CD14-positive monocyte (primary cell): ENCODE measurements at regions not wholly inside any gene's neighbourhood (a gene's known extent, or its start where the extent isn't known, plus 50 kb on each side); places are given as distances from the start of the nearest gene placed in this dataset.

ENCODE experiments used
- DNase-seq, 3 donors: peaks; one replicate each; pipeline ENCODE4 v3.0.0-alpha.2; 2011 to 2022
- H2AFZ ChIP-seq: 2 replicates; pipeline ENCODE4 v1.6.0; 2012; ENCODE audit warnings: mild to moderate bottlenecking, low read depth, low read length, inconsistent platforms; ENCODE audit not compliant: insufficient read depth, poor library complexity, severe bottlenecking
- H3K27ac ChIP-seq, 2 donors: 1 replicate in 1 of 2; 2 replicates in 1 of 2; pipeline ENCODE4 v1.5.1; 2012 to 2013; ENCODE audit warnings: low read length in 2 of 2, control low read depth in 1 of 2, inconsistent platforms in 1 of 2, low read depth in 1 of 2, mild to moderate bottlenecking in 1 of 2
- H3K27me3 ChIP-seq, 2 donors: one replicate each; pipeline versions ENCODE4 v1.6.0 to v1.6.1; 2011 to 2013; ENCODE audit warnings: low read length in 2 of 2; ENCODE audit not compliant: control insufficient read depth in 2 of 2, insufficient read depth in 2 of 2
- H3K36me3 ChIP-seq, 2 donors: replicated peaks in 1 of 2; 1 replicate in 1 of 2; 2 replicates in 1 of 2; pipeline versions ENCODE4 v1.5.1 to v1.6.1; 2012 to 2013; ENCODE audit warnings: low read length in 2 of 2, control low read depth in 1 of 2, inconsistent platforms in 1 of 2, mild to moderate bottlenecking in 1 of 2; ENCODE audit not compliant: insufficient read depth in 2 of 2, control insufficient read depth in 1 of 2
- H3K4me1 ChIP-seq, 2 donors: 1 replicate in 1 of 2; 2 replicates in 1 of 2; pipeline versions ENCODE4 v1.5.1 to v1.6.1; 2012 to 2013; ENCODE audit warnings: low read length in 2 of 2, control low read depth in 1 of 2, inconsistent platforms in 1 of 2, mild to moderate bottlenecking in 1 of 2, moderate library complexity in 1 of 2; ENCODE audit not compliant: insufficient read depth in 2 of 2, control insufficient read depth in 1 of 2
- H3K4me2 ChIP-seq: replicated peaks from 2 replicates; pipeline ENCODE3; 2012; ENCODE audit warnings: low read length, moderate library complexity, mild to moderate bottlenecking; ENCODE audit not compliant: poor library complexity, severe bottlenecking; ENCODE audit errors: extremely low read depth
- H3K4me3 ChIP-seq, 3 experiments: fragments of 200-600 bp in 1 of 3; sonication (generic) in 1 of 3; replicated peaks in 1 of 3; 1 replicate in 2 of 3; 2 replicates in 1 of 3; pipeline ENCODE4 v1.5.1; 2011 to 2013; ENCODE audit warnings: low read length in 3 of 3, mild to moderate bottlenecking in 3 of 3, control low read depth in 2 of 3, low read depth in 2 of 3, inconsistent platforms in 1 of 3, moderate library complexity in 1 of 3
- H3K79me2 ChIP-seq: 2 replicates; pipeline ENCODE4 v1.6.0; 2012; ENCODE audit warnings: mild to moderate bottlenecking, control low read depth, inconsistent platforms, low read length, moderate library complexity; ENCODE audit not compliant: insufficient read depth
- H3K9ac ChIP-seq: 2 replicates; pipeline ENCODE4 v1.6.0; 2017; ENCODE audit warnings: low read length, mild to moderate bottlenecking; ENCODE audit not compliant: insufficient read depth, poor library complexity, severe bottlenecking
- H3K9me3 ChIP-seq, 2 donors: replicated peaks in 1 of 2; 1 replicate in 1 of 2; 2 replicates in 1 of 2; pipeline versions ENCODE4 v1.5.1 to v1.6.1; 2012 to 2013; ENCODE audit warnings: low read length in 2 of 2, control low read depth in 1 of 2; ENCODE audit not compliant: control insufficient read depth in 1 of 2, insufficient read depth in 1 of 2
- H4K20me1 ChIP-seq: 2 replicates; pipeline ENCODE4 v1.6.0; 2012; ENCODE audit warnings: mild to moderate bottlenecking, low read length, control low read depth, moderate library complexity; ENCODE audit not compliant: insufficient read depth
- H3K27ac Mint-ChIP-seq, 7 donors: one replicate each; pipeline ENCODE4 v1.8.0; 2020; ENCODE audit warnings: mild to moderate bottlenecking in 7 of 7, mixed read lengths in 7 of 7, moderate library complexity in 6 of 7, inconsistent platforms in 2 of 7
- H3K27me3 Mint-ChIP-seq, 3 donors: one replicate each; pipeline ENCODE4 v1.8.0; 2021 to 2022; ENCODE audit warnings: low read depth in 3 of 3, mild to moderate bottlenecking in 3 of 3, mixed read lengths in 3 of 3, moderate library complexity in 3 of 3, inconsistent platforms in 1 of 3
- H3K36me3 Mint-ChIP-seq, 2 donors: one replicate each; pipeline ENCODE4 v1.8.0; 2020; ENCODE audit warnings: mixed read lengths in 2 of 2, inconsistent platforms in 1 of 2, mild to moderate bottlenecking in 1 of 2
- H3K4me1 Mint-ChIP-seq: one replicate; pipeline ENCODE4 v1.8.0; 2020; ENCODE audit warnings: mild to moderate bottlenecking, mixed read lengths
- H3K4me3 Mint-ChIP-seq, 2 donors: one replicate each; pipeline ENCODE4 v1.8.0; 2020; ENCODE audit warnings: mild to moderate bottlenecking in 2 of 2, mixed read lengths in 2 of 2, moderate library complexity in 1 of 2
- H3K9me3 Mint-ChIP-seq, 7 donors: one replicate each; pipeline ENCODE4 v1.8.0; 2020 to 2022; ENCODE audit warnings: mixed read lengths in 7 of 7, mild to moderate bottlenecking in 6 of 7, moderate library complexity in 6 of 7, inconsistent platforms in 2 of 7
- whole genome bisulfite sequencing: methylation state at CpG from one replicate; pipeline ENCODE4 v1.1.5; 2013; ENCODE audit warnings: missing lambda C conversion rate; ENCODE audit not compliant: insufficient coverage; 5-methylcytosine and 5-hydroxymethylcytosine counted together
- intact Hi-C, 2 donors: fragments of 100-400 bp; cut with micrococcal nuclease; formaldehyde crosslinking; loops; one replicate each; pipeline versions ENCODE4 v1.15.0 to v1.15.1; 2023
- TF ChIP-seq, protein P1 (sequence below): fragments of 200-600 bp; IDR thresholded peaks from one replicate; pipeline ENCODE4 v1.8.0; 2022; ENCODE audit warnings: antibody characterized with exemption, mild to moderate bottlenecking

GRCh38 chr2:81505586-81505985, 1201.0 kb upstream of the LRRTM1 start:
- intact Hi-C loops, result no loop called here
- Histone ChIP-seq H3K4me1 (no peaks in the 10 kb centered on the region), H3K4me3 (no peak overlapping the region), H2AFZ (no peak overlapping the region), H3K4me2 (no peak overlapping the region), H3K79me2 (no peaks in the 10 kb centered on the region), H3K27ac (no peak overlapping the region), H4K20me1 (no peaks in the 10 kb centered on the region), H3K27me3 (no peaks in the 10 kb centered on the region), H3K36me3 (no peaks in the 10 kb centered on the region), H3K9ac (no peak overlapping the region), H3K9me3 (peaks cover 0 to 3% of the 10 kb centered on the region in 2 donors)
- H3K4me3 Mint-ChIP-seq, result no peak overlapping the region
- H3K36me3 Mint-ChIP-seq, result no peaks in the 10 kb centered on the region
- H3K27ac Mint-ChIP-seq, result no peak overlapping the region
- TF ChIP-seq, protein P1, sequence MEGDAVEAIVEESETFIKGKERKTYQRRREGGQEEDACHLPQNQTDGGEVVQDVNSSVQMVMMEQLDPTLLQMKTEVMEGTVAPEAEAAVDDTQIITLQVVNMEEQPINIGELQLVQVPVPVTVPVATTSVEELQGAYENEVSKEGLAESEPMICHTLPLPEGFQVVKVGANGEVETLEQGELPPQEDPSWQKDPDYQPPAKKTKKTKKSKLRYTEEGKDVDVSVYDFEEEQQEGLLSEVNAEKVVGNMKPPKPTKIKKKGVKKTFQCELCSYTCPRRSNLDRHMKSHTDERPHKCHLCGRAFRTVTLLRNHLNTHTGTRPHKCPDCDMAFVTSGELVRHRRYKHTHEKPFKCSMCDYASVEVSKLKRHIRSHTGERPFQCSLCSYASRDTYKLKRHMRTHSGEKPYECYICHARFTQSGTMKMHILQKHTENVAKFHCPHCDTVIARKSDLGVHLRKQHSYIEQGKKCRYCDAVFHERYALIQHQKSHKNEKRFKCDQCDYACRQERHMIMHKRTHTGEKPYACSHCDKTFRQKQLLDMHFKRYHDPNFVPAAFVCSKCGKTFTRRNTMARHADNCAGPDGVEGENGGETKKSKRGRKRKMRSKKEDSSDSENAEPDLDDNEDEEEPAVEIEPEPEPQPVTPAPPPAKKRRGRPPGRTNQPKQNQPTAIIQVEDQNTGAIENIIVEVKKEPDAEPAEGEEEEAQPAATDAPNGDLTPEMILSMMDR, result no peak
- H3K27me3 Mint-ChIP-seq, result no peaks in the 10 kb centered on the region
- peaks cover 0 to 4% (median 2%) of the 10 kb centered on the region in 7 donors for H3K9me3 Mint-ChIP-seq
- no peak for DNase-seq
- WGBS, result no CpG with 5 or more reads among the region's 2 CpGs
- H3K4me1 Mint-ChIP-seq, result no peaks in the 10 kb centered on the region

DNA sequence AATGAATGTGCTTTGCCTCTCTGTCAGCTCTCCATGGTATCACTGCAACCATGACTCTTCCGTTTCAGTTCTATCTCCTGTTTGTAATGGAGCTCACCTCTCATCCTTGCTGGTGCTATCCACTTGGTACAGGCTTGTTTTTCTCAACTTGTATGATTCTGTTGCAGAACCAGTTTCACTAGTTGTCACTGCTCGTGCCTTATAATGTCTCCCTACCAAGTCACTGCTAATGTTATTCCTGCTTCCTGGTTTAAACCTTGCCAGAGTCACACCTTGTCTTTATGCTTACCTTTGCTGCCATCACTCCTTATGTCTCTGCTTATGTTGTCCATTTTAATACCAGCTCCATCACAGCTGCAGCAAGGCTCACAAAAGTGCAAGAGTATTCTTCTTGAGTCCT, 1191.0 kb upstream of the LRRTM1 start:
- H3K4me1 ChIP-seq, result no peaks in the 10 kb centered on the region
- H2AFZ ChIP-seq, result no peak overlapping the region
- no peak overlapping the region for H3K4me2 ChIP-seq
- no peaks in the 10 kb centered on the region for H3K79me2 ChIP-seq
- TF ChIP-seq, protein P1, result no peak
- H3K9me3 Mint-ChIP-seq, result peaks cover 0 to 9% (median 4%) of the 10 kb centered on the region in 7 donors
- peaks cover 0 to 6% of the 10 kb centered on the region in 2 donors for H3K9me3 ChIP-seq
- no peaks in the 10 kb centered on the region for H3K4me1 Mint-ChIP-seq
- H3K36me3 ChIP-seq, result no peaks in the 10 kb centered on the region
- WGBS, result 88% methylated on average over 2 of the region's 2 CpGs
- no peaks in the 10 kb centered on the region for H3K27me3 ChIP-seq
- DNase-seq, result no peak
- no peak overlapping the region for H3K9ac ChIP-seq
- intact Hi-C loops, result no loop called here
- H3K27me3 Mint-ChIP-seq, result no peaks in the 10 kb centered on the region
- no peak overlapping the region for H3K4me3 Mint-ChIP-seq
- no peak overlapping the region for H3K27ac ChIP-seq
- H3K4me3 ChIP-seq, result no peak overlapping the region
- no peak overlapping the region for H3K27ac Mint-ChIP-seq
- H4K20me1 ChIP-seq, result no peaks in the 10 kb centered on the region
- no peaks in the 10 kb centered on the region for H3K36me3 Mint-ChIP-seq
